Activated T-cell treated with anti-CD3 and anti-CD28 coated beads, Interleukin-2, amount 50 U/mL, for 4 hours (primary cell): ENCODE measurements at regions not wholly inside any gene's neighbourhood (a gene's known extent, or its start where the extent isn't known, plus 50 kb on each side); places are given as distances from the start of the nearest gene placed in this dataset.
"Not testable (repeated sequence)": the region's sequence is repeated elsewhere in the genome, so short reads cannot be mapped to it uniquely, and the experiment has no call there.

Experiments used
- ATAC-seq, 2 donors: fragments of 200-7000 bp; cut with Tn5 transposase; one replicate each; pipeline ENCODE4 v1.10.0; 2021
- DNase-seq: peaks from one replicate; pipeline ENCODE4 v3.0.0-alpha.2; 2020
- H3K27me3 Mint-ChIP-seq: one replicate; pipeline ENCODE4 v1.8.0; 2021; ENCODE audit warnings: low read depth, mixed read lengths
- H3K36me3 Mint-ChIP-seq: one replicate; pipeline ENCODE4 v1.8.0; 2022; ENCODE audit warnings: mixed read lengths; ENCODE audit not compliant: insufficient read depth
- H3K4me1 Mint-ChIP-seq: one replicate; pipeline ENCODE4 v1.8.0; 2021; ENCODE audit warnings: low read depth, mixed read lengths
- H3K4me3 Mint-ChIP-seq: one replicate; pipeline ENCODE4 v1.8.0; 2021; ENCODE audit warnings: mild to moderate bottlenecking, moderate library complexity, mixed read lengths
- H3K9me3 Mint-ChIP-seq: one replicate; pipeline ENCODE4 v1.8.0; 2021; ENCODE audit warnings: mixed read lengths

DNA sequence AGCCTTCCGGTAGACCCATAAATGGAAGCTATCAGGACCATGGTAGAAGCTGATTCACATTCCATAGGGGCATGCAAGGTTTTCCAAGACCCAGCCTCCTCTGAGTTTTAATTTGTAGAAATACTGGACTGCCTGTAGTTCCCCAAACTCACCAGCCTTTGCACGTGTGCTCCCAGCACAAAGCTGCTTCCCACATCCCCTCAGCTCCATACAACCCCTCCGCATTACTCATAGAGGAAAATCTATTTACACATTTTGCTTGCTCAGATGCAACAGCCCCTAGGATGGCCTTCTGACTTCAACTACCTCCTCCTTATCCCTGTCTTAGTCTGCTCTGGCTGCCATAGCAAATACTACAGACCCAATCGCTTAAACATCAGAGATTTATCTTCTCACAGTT is 336.2 kb downstream of the SETD4 start:
- H3K27me3 Mint-ChIP-seq, result peaks cover 25% of the 10 kb centered on the region
- H3K36me3 Mint-ChIP-seq, result no peaks in the 10 kb centered on the region
- no peaks in the 10 kb centered on the region for H3K4me1 Mint-ChIP-seq

DNA sequence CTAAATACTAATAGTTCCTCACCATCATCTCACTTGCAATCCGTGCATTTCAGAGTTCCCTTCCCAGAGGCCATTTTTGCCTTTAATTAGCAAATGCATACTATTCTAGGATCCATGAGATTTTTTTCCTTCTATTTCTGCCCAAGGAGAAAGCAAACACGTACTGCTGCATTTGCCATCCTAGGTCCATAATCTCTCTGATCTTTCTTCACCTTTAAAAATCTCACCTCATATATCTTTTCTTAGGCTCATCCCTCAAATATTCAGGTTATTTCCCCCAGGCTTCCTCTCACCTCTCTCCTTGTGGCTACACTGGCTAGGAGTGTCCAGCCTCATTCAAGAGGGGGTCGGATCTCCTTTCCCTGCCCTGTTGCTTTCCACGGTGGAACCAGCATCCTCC is 338.6 kb downstream of the SETD4 start:
- Mint-ChIP-seq H3K36me3 (no peaks in the 10 kb centered on the region), H3K4me1 (no peaks in the 10 kb centered on the region)
- ATAC-seq, result no peak

More for the DNA sequence above, 336.2 kb downstream of the SETD4 start:
- Mint-ChIP-seq H3K9me3 (no peaks in the 10 kb centered on the region), H3K4me3 (no peak overlapping the region)
- ATAC-seq (no peak), DNase-seq (no peak)

DNA sequence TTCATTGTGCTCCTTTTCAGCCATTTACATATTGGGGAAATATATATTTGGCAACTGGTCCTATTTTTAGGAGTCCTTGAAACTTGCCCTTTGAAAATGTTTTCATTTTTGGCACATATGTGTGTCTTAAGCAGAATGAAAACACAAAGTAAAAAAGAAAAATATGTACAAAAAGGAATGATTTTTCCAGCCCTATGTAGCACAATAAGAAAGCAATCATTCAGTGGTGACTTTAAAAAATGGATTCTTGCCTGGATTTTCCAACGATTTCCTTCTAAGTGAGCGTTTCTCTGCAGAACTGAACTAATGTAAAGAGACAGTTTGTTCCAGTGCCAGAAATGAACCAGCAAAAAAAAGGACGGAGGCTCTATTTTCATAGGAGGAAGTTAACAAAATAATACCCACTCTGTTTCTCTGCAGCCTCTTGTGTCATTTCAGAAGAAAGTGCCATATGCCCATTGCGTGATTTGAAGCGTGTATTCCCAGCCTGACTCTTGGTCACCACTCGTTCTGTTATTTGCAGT is 340.1 kb downstream of the SETD4 start:
- Mint-ChIP-seq H3K27me3 (peaks cover 9% of the 10 kb centered on the region), H3K4me3 (no peak overlapping the region), H3K4me1 (no peaks in the 10 kb centered on the region), H3K9me3 (no peaks in the 10 kb centered on the region), H3K36me3 (no peaks in the 10 kb centered on the region)
- ATAC-seq, result no peak
- no peak for DNase-seq

More for the DNA sequence above, 338.6 kb downstream of the SETD4 start:
- Mint-ChIP-seq H3K27me3 (peaks cover 12% of the 10 kb centered on the region), H3K4me3 (no peak overlapping the region), H3K9me3 (no peaks in the 10 kb centered on the region)
- no peak for DNase-seq

DNA sequence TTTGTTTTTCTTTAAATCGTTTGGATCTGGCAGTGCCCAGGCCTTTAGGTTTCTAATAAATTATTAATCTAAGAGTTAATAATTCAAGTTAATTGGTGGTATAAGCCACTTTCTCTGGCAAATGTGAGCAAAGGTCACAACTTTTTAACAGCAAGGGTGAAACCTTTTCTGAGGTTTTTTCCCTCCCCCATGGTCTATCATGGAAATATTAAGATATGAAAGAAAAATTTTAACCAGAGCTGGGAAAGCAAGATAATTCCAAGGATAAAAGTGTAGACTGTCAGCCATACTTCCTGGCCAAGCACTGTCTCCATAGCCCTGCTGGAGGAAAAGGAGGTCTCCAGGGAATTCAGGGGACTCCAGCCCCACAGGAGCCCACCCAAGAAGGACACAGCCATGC is 341.2 kb downstream of the SETD4 start:
- DNase-seq (no peak), ATAC-seq (no peak)
- Mint-ChIP-seq H3K9me3 (no peaks in the 10 kb centered on the region), H3K4me1 (no peaks in the 10 kb centered on the region), H3K4me3 (no peak overlapping the region), H3K36me3 (no peaks in the 10 kb centered on the region), H3K27me3 (peaks cover 11% of the 10 kb centered on the region)

DNA sequence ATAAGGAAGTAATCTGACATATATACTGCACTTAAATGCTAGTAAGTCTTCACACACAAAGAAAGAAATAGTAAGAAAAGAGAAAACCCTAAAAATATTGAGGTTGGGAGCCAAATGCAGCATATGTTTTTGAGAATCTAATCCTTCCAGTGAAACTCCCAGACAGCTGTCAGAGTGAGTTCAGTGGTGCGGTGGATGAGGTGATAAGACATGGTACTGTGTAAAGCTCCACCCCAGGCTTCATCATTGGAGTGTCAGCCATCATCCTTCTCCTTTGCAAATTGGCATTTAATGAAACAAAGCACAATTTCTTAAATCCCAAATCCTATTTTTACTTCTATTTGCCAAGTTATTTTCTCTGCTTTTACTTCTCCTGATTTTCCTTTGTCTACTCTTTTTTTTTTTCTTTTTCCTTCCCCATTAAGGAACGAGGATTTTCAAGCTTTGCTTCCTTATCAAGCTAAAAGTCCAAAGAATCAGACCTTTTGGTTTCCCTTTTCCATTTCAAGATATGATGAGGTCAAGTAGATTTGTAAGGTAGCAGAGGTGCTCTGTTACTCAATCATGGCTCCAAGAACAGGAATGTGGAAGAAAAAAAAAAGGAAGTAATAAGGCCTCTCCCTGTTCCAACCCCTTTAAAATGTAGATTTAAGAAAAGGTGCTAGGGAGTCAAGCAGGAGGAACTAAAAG is 343.3 kb downstream of the SETD4 start:
- peaks cover 16% of the 10 kb centered on the region for H3K27me3 Mint-ChIP-seq

DNA sequence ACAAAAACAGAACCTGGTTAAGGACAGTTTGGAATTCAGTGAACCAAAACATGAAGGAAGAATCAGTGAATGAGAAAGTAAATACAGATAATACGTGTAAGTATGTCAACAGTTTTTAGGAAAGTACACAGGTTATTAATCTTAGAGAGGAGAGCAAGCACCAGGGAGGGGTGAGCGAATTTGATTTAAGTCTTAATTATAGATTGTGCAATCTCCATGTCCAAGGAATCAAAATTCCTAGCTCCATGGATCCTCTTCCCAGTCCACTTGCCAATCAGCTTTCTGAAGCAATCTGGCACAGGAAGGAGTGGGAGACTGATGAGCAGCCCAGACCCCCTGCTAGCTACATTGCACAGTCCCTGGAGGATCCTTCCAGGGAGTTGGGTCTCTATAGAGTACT is 346.4 kb downstream of the SETD4 start:
- H3K36me3 Mint-ChIP-seq, result no peaks in the 10 kb centered on the region
- no peaks in the 10 kb centered on the region for H3K4me1 Mint-ChIP-seq
- DNase-seq, result no peak
- H3K4me3 Mint-ChIP-seq, result no peak overlapping the region
- no peaks in the 10 kb centered on the region for H3K9me3 Mint-ChIP-seq
- ATAC-seq, result no peak
- H3K27me3 Mint-ChIP-seq, result peaks cover 18% of the 10 kb centered on the region

More for the DNA sequence above, 343.3 kb downstream of the SETD4 start:
- H3K4me3 Mint-ChIP-seq, result no peak overlapping the region
- ATAC-seq (no peak), DNase-seq (no peak)
- H3K4me1 Mint-ChIP-seq, result no peaks in the 10 kb centered on the region
- H3K36me3 Mint-ChIP-seq, result no peaks in the 10 kb centered on the region
- no peaks in the 10 kb centered on the region for H3K9me3 Mint-ChIP-seq

DNA sequence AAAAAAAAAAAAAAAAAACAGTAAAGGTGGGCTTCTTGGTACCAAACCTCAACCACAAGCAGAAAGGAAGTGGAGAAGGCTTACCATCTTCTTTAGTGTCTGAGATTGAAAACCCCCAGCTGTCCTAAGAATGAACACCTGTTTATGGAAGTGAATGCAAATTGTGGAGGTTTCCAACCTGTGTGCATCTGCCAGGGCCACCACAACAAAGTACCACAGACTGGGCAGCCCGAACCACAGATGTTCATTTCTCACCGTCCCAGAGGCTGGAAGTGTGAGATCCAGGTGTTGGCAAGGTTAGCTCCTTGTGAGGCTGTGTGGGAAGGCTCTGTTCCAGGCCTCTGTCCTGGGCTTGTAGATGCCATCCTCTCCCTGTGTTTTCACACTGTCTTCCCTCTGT is 348.7 kb downstream of the SETD4 start:
- no peaks in the 10 kb centered on the region for H3K9me3 Mint-ChIP-seq
- H3K4me3 Mint-ChIP-seq, result no peak overlapping the region
- no peak for DNase-seq
- no peak for ATAC-seq
- no peaks in the 10 kb centered on the region for H3K36me3 Mint-ChIP-seq
- H3K4me1 Mint-ChIP-seq, result no peaks in the 10 kb centered on the region
- H3K27me3 Mint-ChIP-seq, result peaks cover 18% of the 10 kb centered on the region

DNA sequence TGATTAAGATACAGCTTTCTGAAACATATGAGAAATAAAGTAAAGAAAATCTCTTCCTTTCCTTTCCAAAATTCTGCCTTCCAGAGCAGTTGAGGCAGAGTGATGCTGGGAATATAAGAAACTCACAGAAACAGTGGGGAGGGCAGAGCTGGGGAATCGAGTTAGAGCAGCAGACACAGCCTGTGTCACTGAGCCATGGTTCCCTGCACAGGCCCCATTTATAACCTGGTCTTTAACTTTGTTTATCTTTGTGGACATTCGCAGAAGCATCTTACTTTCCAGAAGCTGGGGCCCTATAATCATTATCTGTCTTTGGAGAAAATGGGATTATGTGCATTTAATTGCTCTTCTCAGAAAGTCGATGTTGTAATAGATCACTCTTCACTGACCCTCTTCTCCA is 349.1 kb downstream of the SETD4 start:
- no peaks in the 10 kb centered on the region for H3K36me3 Mint-ChIP-seq
- H3K9me3 Mint-ChIP-seq, result no peaks in the 10 kb centered on the region
- peaks cover 18% of the 10 kb centered on the region for H3K27me3 Mint-ChIP-seq
- DNase-seq (no peak), ATAC-seq (no peak)
- H3K4me3 Mint-ChIP-seq, result no peak overlapping the region
- H3K4me1 Mint-ChIP-seq, result no peaks in the 10 kb centered on the region

DNA sequence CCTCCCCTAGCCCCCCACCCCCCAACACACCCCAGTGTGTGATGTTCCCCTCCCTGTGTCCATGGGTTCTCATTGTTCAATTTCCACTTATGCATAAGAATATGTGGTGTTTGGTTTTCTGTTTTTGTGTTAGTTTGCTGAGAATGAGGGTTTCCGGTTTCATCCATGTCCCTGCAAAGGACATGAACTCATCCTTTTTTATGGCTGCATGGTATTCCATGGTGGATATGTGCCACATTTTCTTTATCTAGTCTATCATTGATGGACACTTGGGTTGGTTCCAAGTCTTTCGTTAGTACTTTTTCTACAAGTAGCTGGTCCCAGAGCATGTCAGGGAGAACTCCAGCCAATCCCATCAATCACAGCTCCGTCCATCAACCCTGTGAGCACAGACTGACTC is 350.3 kb downstream of the SETD4 start:
- peaks cover 22% of the 10 kb centered on the region for H3K27me3 Mint-ChIP-seq
- H3K9me3 Mint-ChIP-seq, H3K36me3 Mint-ChIP-seq, H3K4me3 Mint-ChIP-seq, ATAC-seq, H3K4me1 Mint-ChIP-seq, DNase-seq: not testable (repeated sequence)

DNA sequence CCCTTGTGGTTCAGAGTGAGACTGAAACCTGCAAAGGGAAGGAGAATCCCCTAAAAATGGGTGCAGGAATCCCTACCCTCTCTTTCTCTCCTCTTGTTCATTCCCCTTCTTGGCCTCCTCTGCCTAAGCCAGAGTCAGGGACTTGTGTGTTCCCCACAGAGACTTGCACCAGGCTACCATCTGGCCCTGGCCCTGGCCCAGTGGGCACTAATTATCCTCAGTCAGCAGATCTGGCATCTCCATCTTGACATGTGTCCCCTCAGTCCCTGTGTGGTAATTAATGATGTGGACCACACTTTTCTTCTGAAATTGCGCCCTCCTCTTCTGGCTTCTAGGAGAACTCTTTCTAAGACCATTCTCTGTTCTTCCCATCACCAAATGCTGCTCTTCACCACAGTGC is 354.4 kb downstream of the SETD4 start:
- ATAC-seq, result no peak
- Mint-ChIP-seq H3K36me3 (no peaks in the 10 kb centered on the region), H3K4me3 (no peak overlapping the region), H3K4me1 (no peaks in the 10 kb centered on the region), H3K9me3 (no peaks in the 10 kb centered on the region), H3K27me3 (peaks cover 24% of the 10 kb centered on the region)
- DNase-seq, result no peak

DNA sequence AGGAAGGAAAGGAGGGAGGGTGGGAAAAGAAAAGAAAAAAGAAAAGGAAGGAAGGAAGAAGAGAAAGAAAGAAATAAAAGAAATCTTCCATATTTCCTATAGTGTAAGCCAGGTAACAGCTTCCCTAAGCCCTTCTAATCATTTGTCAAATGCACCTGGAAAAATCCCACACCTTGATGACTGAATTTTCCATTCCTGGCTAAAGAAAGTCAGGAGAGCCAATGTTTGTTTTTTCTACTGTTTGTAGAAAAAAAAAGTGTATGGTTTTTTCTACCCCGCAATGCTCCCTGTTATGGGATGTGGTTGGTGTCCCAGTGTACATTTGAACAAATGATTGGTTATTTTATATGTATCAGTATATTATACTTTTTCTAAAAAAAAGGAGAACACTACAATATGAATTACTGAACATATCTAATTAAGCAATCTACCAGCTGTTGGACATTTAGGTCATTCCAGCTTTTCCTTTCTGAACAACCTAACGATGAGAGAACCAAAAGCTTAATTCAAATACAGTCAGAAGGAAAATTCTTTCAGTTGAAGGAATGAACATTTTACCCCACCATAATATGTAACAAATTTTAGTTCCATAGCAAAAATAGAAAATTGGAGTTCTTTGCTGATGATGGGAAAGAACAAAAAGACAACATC is 355.0 kb downstream of the SETD4 start:
- H3K36me3 Mint-ChIP-seq, result no peaks in the 10 kb centered on the region
- DNase-seq (no peak), ATAC-seq (no peak)
- no peak overlapping the region for H3K4me3 Mint-ChIP-seq
- H3K9me3 Mint-ChIP-seq, result no peaks in the 10 kb centered on the region
- H3K27me3 Mint-ChIP-seq, result peaks cover 28% of the 10 kb centered on the region
- no peaks in the 10 kb centered on the region for H3K4me1 Mint-ChIP-seq

DNA sequence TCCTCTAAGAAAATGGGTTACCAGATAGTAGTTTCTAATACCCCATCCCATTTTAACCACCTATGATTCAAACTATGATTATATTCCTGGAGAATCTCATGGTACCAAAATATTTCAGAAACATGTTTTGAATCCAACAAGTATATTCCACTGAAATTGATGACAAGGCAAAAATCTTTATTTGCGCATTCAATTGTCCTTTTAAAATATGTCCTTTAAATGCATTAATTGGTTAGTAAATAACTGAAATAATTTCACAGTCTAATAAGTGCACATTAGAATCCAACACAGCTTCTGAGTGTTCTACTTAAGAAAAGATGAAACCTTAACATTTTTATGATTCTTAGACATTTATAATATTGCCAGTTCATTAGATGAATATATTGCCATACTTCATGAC is 356.6 kb downstream of the SETD4 start:
- no peak for ATAC-seq
- no peaks in the 10 kb centered on the region for H3K36me3 Mint-ChIP-seq
- no peaks in the 10 kb centered on the region for H3K9me3 Mint-ChIP-seq

DNA sequence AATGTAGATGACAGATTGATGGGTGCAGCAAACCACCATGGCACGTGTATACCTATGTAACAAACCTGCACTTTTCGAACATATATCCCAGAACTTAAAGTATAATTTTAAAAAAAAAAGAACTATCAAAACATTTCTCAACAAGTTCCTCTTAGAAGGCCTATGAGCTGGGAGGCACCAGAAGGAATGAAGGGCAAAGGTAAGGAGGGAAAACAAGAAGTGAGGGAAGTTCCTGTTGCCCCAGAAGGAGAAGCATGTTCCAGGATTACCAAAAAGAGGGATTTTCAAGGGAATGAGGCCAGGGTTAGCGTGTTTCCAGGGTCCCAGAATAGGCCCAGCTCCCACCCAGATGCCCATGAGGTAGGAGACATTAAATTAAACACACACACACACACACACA is 361.0 kb downstream of the SETD4 start:
- Mint-ChIP-seq H3K36me3 (no peaks in the 10 kb centered on the region), H3K27me3 (peaks cover 26% of the 10 kb centered on the region), H3K4me3 (no peak overlapping the region), H3K4me1 (peaks cover 4% of the 10 kb centered on the region), H3K9me3 (no peaks in the 10 kb centered on the region)
- no peak for ATAC-seq
- no peak for DNase-seq

More for the DNA sequence above, 356.6 kb downstream of the SETD4 start:
- DNase-seq, result no peak
- H3K4me1 Mint-ChIP-seq, result no peaks in the 10 kb centered on the region
- peaks cover 30% of the 10 kb centered on the region for H3K27me3 Mint-ChIP-seq
- H3K4me3 Mint-ChIP-seq, result no peak overlapping the region

DNA sequence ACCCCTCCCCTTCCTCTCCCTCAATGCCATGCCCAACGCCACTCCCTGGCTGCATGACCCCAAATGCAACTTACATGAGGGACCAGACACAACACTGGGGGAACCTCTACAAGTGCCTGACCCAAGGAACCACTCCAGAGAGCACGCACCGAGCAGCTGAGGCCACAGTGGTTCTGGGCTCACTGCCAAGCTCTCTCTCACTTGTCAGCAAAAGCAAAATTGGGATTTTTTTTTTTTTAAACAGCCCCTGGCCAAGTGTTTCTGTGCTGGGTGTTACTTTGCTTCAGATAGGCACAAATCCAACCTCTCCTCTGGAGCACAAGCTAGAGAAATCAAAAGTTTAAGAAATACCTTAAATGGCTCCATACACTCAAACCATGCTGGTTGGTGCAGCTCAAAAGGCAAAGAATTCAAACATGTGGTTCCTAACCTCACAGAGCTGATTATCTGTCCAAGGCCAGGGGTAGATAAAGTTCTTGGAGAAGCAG is 363.0 kb downstream of the SETD4 start:
- Mint-ChIP-seq H3K4me1 (peaks cover 4% of the 10 kb centered on the region), H3K27me3 (peaks cover 13% of the 10 kb centered on the region), H3K4me3 (no peak overlapping the region), H3K9me3 (no peaks in the 10 kb centered on the region), H3K36me3 (no peaks in the 10 kb centered on the region)
- ATAC-seq (no peak), DNase-seq (no peak)

DNA sequence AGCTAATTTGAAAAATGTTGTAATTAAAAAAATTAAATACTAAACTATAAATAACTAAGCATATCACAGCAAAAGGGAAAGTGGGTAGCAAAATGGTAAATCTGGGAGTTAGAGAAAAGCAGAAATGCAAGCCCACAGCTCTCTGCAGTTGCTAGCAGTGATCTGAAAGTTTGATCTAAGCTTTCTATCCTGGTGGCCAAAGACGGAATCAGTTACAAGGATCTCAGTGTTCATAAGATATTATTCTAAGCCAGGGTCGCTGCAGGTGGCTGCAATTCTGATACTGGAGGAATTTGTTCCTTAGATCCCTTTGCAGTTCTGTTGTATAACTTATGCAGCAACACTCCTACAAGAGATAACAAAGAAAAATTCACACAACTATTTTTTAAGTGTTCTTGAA is 363.7 kb downstream of the SETD4 start:
- no peaks in the 10 kb centered on the region for H3K36me3 Mint-ChIP-seq

More for the DNA sequence above, 363.7 kb downstream of the SETD4 start:
- DNase-seq (no peak), ATAC-seq (no peak)
- Mint-ChIP-seq H3K27me3 (peaks cover 14% of the 10 kb centered on the region), H3K9me3 (peaks cover 3% of the 10 kb centered on the region), H3K4me3 (no peak overlapping the region), H3K4me1 (peaks cover 4% of the 10 kb centered on the region)
